K562 (cell line): ENCODE measurements at regions not wholly inside any gene's neighbourhood (a gene's known extent, or its start where the extent isn't known, plus 50 kb on each side); places are given as distances from the start of the nearest gene placed in this dataset.
"Not testable (repeated sequence)": the region's sequence is repeated elsewhere in the genome, so short reads cannot be mapped to it uniquely, and the experiment has no call there.

Source experiments
- ATAC-seq: fragments of 200-7000 bp; cut with Tn5 transposase; 3 replicates; pipeline ENCODE4 v1.9.1; 2020; ENCODE audit warnings: moderate library complexity
- BruUV-seq: library from RNA; stranded (reverse); fragments of 400-500 nt; replicated peaks from 2 replicates; lab custom pipeline; 2021; lab: Mats Ljungman, UMichigan
- CTCF ChIA-PET: fragments of 300-600 bp; formaldehyde crosslinking; extraction: SDS; loops from one replicate; lab custom pipeline; 2021; ENCODE audit warnings: low intra/inter-chr PET ratio; lab: Yijun Ruan, JAX
- POLR2A ChIA-PET: fragments of 300-600, 350-650 bp; sonication (Branson Sonifier 250); formaldehyde crosslinking; extraction: SDS; loops from one replicate; lab custom pipeline; 2021; ENCODE audit warnings: antibody characterized with exemption, inconsistent platforms; lab: Yijun Ruan, JAX
- DNase-seq, 4 experiments: peaks; one replicate each; pipeline versions ENCODE4 v3.0.0 to v3.0.0-alpha.2; 2011 to 2018; ENCODE audit warnings: low spot score in 3 of 4, mixed read lengths in 3 of 4; ENCODE audit errors: extremely low read depth in 1 of 4
- FAIRE-seq: peaks from 2 replicates; lab custom pipeline; 2011; peaks lifted over from hg19 to GRCh38; lab: Jason Lieb, UNC
- H2AFZ ChIP-seq: 2 replicates; pipeline ENCODE4 v1.6.0; 2011; ENCODE audit warnings: low read depth, low read length, control low read depth, inconsistent platforms
- H3K27ac ChIP-seq: fragments of 200-600 bp; 3 replicates; pipeline ENCODE4 v1.8.0; 2011; ENCODE audit warnings: low read depth, mild to moderate bottlenecking, control low read depth, inconsistent platforms, low read length, moderate library complexity, mixed read lengths; ENCODE audit errors: extremely low read depth
- H3K27me3 ChIP-seq, 2 experiments: fragments of 300-600 bp in 1 of 2; 2 replicates in 1 of 2; 3 replicates in 1 of 2; pipeline versions ENCODE4 v1.6.0 to v1.8.0; 2011; ENCODE audit warnings: inconsistent platforms in 2 of 2, low read length in 2 of 2, mild to moderate bottlenecking in 1 of 2, mixed read lengths in 1 of 2, moderate library complexity in 1 of 2; ENCODE audit not compliant: control insufficient read depth in 2 of 2, insufficient read depth in 2 of 2
- H3K36me3 ChIP-seq: fragments of 300-600 bp; 3 replicates; pipeline ENCODE4 v1.8.0; 2011; ENCODE audit warnings: mild to moderate bottlenecking, low read length, inconsistent platforms; ENCODE audit not compliant: control insufficient read depth, insufficient read depth
- H3K4me1 ChIP-seq, 2 experiments: fragments of 200-600 bp in 1 of 2; replicated peaks in 1 of 2; 2 replicates in 1 of 2; 3 replicates in 1 of 2; pipeline versions ENCODE4 v1.5.1 to v1.8.0; 2011; ENCODE audit warnings: inconsistent platforms in 2 of 2, low read length in 2 of 2, mild to moderate bottlenecking in 1 of 2, mixed read lengths in 1 of 2, moderate library complexity in 1 of 2; ENCODE audit not compliant: control insufficient read depth in 2 of 2, insufficient read depth in 2 of 2
- H3K4me2 ChIP-seq: 2 replicates; pipeline ENCODE4 v1.6.1; 2011; ENCODE audit warnings: low read length, control low read depth, inconsistent platforms, mixed read lengths; ENCODE audit not compliant: insufficient read depth
- H3K4me3 ChIP-seq: fragments of 200-600 bp; sonication (generic), shearing (Covaris generic); 2 replicates; pipeline ENCODE4 v1.5.1; 2016; ENCODE audit warnings: control low read depth, inconsistent platforms
- H3K79me2 ChIP-seq: fragments of 200-600 bp; 3 replicates; pipeline ENCODE4 v1.8.0; 2011; ENCODE audit warnings: low read length, inconsistent platforms; ENCODE audit not compliant: control insufficient read depth, insufficient read depth
- H3K9ac ChIP-seq, 2 experiments: 2 replicates each; pipeline versions ENCODE4 v1.6.0 to v1.6.1; 2011; ENCODE audit warnings: low read depth in 2 of 2, low read length in 2 of 2, control low read depth in 1 of 2, inconsistent platforms in 1 of 2, mild to moderate bottlenecking in 1 of 2, mixed read lengths in 1 of 2; ENCODE audit not compliant: insufficient read depth in 1 of 2
- H3K9me1 ChIP-seq: one replicate; pipeline ENCODE4 v1.6.0; 2011; ENCODE audit warnings: inconsistent platforms, mild to moderate bottlenecking, low read length, moderate library complexity; ENCODE audit not compliant: control insufficient read depth, insufficient read depth
- H3K9me3 ChIP-seq: replicated peaks from 2 replicates; pipeline ENCODE4 v1.5.1; 2011; ENCODE audit warnings: low read depth, low read length, inconsistent platforms; ENCODE audit not compliant: control insufficient read depth, insufficient read depth
- H4K20me1 ChIP-seq: replicated peaks from 2 replicates; pipeline ENCODE4 v1.6.1; 2011; ENCODE audit warnings: low read length, inconsistent platforms, mixed read lengths; ENCODE audit not compliant: control insufficient read depth, insufficient read depth
- WGBS: fragments of 100-300 bp; shearing (Covaris generic); methylation state at CpG from one replicate; pipeline ENCODE4 v1.1.6; 2016; ENCODE audit warnings: low coverage, mixed read lengths; ENCODE audit not compliant: insufficient coverage; ENCODE audit errors: missing lambda C conversion rate; 5-methylcytosine and 5-hydroxymethylcytosine counted together
- in situ Hi-C: fragments of 300-500 bp; cut with MboI; formaldehyde crosslinking; loops from 4 replicates; pipeline ENCODE4 v1.15.0; 2018; ENCODE audit warnings: inconsistent platforms, mixed read lengths
- intact Hi-C: fragments of 100-400 bp; cut with micrococcal nuclease; formaldehyde crosslinking; loops from 2 replicates; pipeline ENCODE4 v1.14.2; 2022

- POLR2A ChIA-PET, H3K4me1 ChIP-seq, H3K36me3 ChIP-seq, DNase-seq, H2AFZ ChIP-seq, H3K27me3 ChIP-seq, FAIRE-seq, H3K9ac ChIP-seq, H3K27ac ChIP-seq, ATAC-seq, BruUV-seq, H3K79me2 ChIP-seq, CTCF ChIA-PET, H3K9me3 ChIP-seq, intact Hi-C loops, H3K9me1 ChIP-seq, H3K4me3 ChIP-seq, H4K20me1 ChIP-seq, H3K4me2 ChIP-seq: not testable (repeated sequence)
- WGBS, result 0% methylated on average over 2 of the region's 2 CpGs
- in situ Hi-C loops, result loop anchor here (25.0 kb wide), 1 partner anchor 1405 kb away; no protein-coding TSS in a partner anchor
These were observed 50.3 kb upstream of the AGTPBP1 start for GRCh38 chr9:85792057-85792456.

GRCh38 chr9:85802978-85803695, 61.4 kb upstream of the AGTPBP1 start:
- H3K9me1 ChIP-seq, BruUV-seq, H3K27me3 ChIP-seq, ATAC-seq, CTCF ChIA-PET, H3K79me2 ChIP-seq, H3K4me3 ChIP-seq, H3K36me3 ChIP-seq, POLR2A ChIA-PET, intact Hi-C loops, H3K4me2 ChIP-seq, H3K9me3 ChIP-seq, H2AFZ ChIP-seq, H3K4me1 ChIP-seq, H3K9ac ChIP-seq, H4K20me1 ChIP-seq, H3K27ac ChIP-seq, FAIRE-seq, DNase-seq: not testable (repeated sequence)
- in situ Hi-C loops, result loop anchor here (25.0 kb wide), 1 partner anchor 434 kb away; no protein-coding TSS in a partner anchor
- WGBS, result 0% methylated on average over 6 of the region's 6 CpGs
